Ishikawa (cell line): ENCODE measurements at regions not wholly inside any gene's neighbourhood (a gene's known extent, or its start where the extent isn't known, plus 50 kb on each side); places are given as distances from the start of the nearest gene placed in this dataset.

ENCODE experiments used
- CEBPB ChIP-seq: IDR thresholded peaks from 2 replicates; pipeline ENCODE4 v1.6.1; 2012
- CREB1 ChIP-seq: IDR thresholded peaks from 2 replicates; pipeline ENCODE4 v1.6.1; 2012; ENCODE audit warnings: low read depth
- EGR1 ChIP-seq: IDR thresholded peaks from 2 replicates; pipeline ENCODE4 v1.6.1; 2012
- EP300 ChIP-seq: IDR thresholded peaks from 2 replicates; pipeline ENCODE4 v1.6.1; 2012; ENCODE audit warnings: borderline replicate concordance
- FOXM1 ChIP-seq: IDR thresholded peaks from 2 replicates; pipeline ENCODE4 v1.6.1; 2012; ENCODE audit warnings: low read depth, borderline replicate concordance
- NFIC ChIP-seq: IDR thresholded peaks from 2 replicates; pipeline ENCODE4 v1.6.1; 2012
- RAD21 ChIP-seq: IDR thresholded peaks from 2 replicates; pipeline ENCODE4 v1.6.1; 2012; ENCODE audit warnings: low read depth
- REST ChIP-seq: IDR thresholded peaks from 2 replicates; pipeline ENCODE4 v1.6.1; 2012; ENCODE audit warnings: low read depth, mild to moderate bottlenecking
- TAF1 ChIP-seq: IDR thresholded peaks from 2 replicates; pipeline ENCODE4 v1.6.1; 2012; ENCODE audit warnings: low read depth, mild to moderate bottlenecking
- TCF12 ChIP-seq: IDR thresholded peaks from 2 replicates; pipeline ENCODE4 v1.6.1; 2012; ENCODE audit warnings: low read depth
- TEAD4 ChIP-seq: IDR thresholded peaks from 2 replicates; pipeline ENCODE4 v1.6.1; 2012
- USF1 ChIP-seq: IDR thresholded peaks from 2 replicates; pipeline ENCODE4 v1.6.1; 2012
- YY1 ChIP-seq: IDR thresholded peaks from 2 replicates; pipeline ENCODE4 v1.6.1; 2012; ENCODE audit warnings: low read depth
- ZBTB7A ChIP-seq: IDR thresholded peaks from 2 replicates; pipeline ENCODE4 v1.6.1; 2012; ENCODE audit warnings: low read depth
- TF ChIP-seq, protein P1 (sequence below): IDR thresholded peaks from 2 replicates; pipeline ENCODE4 v1.6.1; 2012

GRCh38 chr10:120385992-120386391, 71.0 kb upstream of the PLPP4 start:
- TF ChIP-seq USF1 (no peak), ZBTB7A (no peak), CREB1 (no peak), EGR1 (no peak), EP300 (no peak), TCF12 (no peak)

- no peak for TF ChIP-seq RAD21
- TF ChIP-seq, protein P1, sequence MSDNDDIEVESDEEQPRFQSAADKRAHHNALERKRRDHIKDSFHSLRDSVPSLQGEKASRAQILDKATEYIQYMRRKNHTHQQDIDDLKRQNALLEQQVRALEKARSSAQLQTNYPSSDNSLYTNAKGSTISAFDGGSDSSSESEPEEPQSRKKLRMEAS, result no peak
- TF ChIP-seq CREB1, result no peak
- TF ChIP-seq CEBPB, result no peak
- no peak for TF ChIP-seq TAF1
- TF ChIP-seq EP300, result no peak
- TF ChIP-seq ZBTB7A, result no peak
- TF ChIP-seq REST, result no peak
- TF ChIP-seq EGR1, result no peak
- TF ChIP-seq FOXM1, result no peak
- TF ChIP-seq TEAD4, result no peak
- TF ChIP-seq NFIC, result no peak
- no peak for TF ChIP-seq TCF12
- no peak for TF ChIP-seq YY1
- no peak for TF ChIP-seq USF1
Observed at GRCh38 chr10:120386896-120387295, 70.1 kb upstream of the PLPP4 start.

- TF ChIP-seq NFIC (no peak), CEBPB (no peak), REST (no peak), RAD21 (no peak), TEAD4 (no peak), FOXM1 (no peak), CREB1 (no peak), EGR1 (no peak), USF1 (no peak), YY1 (no peak), ZBTB7A (no peak)
- TF ChIP-seq, protein P1, result no peak
Observed at GRCh38 chr10:120387326-120387725, 69.7 kb upstream of the PLPP4 start.

DNA sequence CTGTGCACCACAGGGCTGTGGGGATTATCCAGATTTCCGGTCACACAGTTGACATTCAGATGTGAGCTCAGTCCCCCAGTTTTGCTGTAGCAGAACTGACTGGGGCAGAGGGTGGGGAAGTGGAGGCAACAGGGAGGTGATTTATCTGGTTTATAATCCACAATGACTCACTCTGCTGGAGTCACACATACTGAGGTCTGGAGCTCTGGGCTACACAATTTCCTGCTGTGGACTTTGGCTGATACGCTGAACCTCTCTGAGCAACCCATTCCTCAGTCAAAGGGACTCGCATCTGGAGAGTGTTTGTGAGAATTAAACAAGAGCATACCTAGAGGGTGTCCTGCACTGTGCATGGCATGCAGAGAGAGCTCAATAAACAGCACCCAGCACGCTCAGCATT, 64.8 kb upstream of the PLPP4 start:
- TF ChIP-seq RAD21 (no peak), FOXM1 (no peak), TCF12 (no peak), CREB1 (no peak), NFIC (no peak), USF1 (no peak), EGR1 (no peak), YY1 (no peak), TAF1 (no peak), CEBPB (no peak)
- TF ChIP-seq, protein P1, result no peak

- TF ChIP-seq TAF1 (no peak), ZBTB7A (no peak), NFIC (no peak), REST (no peak), EGR1 (no peak), TEAD4 (no peak), USF1 (no peak), YY1 (no peak), EP300 (no peak), CEBPB (no peak), CREB1 (no peak), TCF12 (no peak), FOXM1 (no peak), RAD21 (no peak)
- TF ChIP-seq, protein P1, result no peak
Observed at GRCh38 chr10:120392671-120393079, 64.4 kb upstream of the PLPP4 start.
